GM19397 (cell line): ENCODE measurements at regions not wholly inside any gene's neighbourhood (a gene's known extent, or its start where the extent isn't known, plus 50 kb on each side); places are given as distances from the start of the nearest gene placed in this dataset.

ENCODE experiments used
- ATAC-seq: cut with Tn5 transposase; IDR thresholded peaks from one replicate; pipeline ENCODE4 v1.9.1; 2021; ENCODE audit warnings: mild to moderate bottlenecking, moderate library complexity; ENCODE audit not compliant: unreplicated experiment

DNA sequence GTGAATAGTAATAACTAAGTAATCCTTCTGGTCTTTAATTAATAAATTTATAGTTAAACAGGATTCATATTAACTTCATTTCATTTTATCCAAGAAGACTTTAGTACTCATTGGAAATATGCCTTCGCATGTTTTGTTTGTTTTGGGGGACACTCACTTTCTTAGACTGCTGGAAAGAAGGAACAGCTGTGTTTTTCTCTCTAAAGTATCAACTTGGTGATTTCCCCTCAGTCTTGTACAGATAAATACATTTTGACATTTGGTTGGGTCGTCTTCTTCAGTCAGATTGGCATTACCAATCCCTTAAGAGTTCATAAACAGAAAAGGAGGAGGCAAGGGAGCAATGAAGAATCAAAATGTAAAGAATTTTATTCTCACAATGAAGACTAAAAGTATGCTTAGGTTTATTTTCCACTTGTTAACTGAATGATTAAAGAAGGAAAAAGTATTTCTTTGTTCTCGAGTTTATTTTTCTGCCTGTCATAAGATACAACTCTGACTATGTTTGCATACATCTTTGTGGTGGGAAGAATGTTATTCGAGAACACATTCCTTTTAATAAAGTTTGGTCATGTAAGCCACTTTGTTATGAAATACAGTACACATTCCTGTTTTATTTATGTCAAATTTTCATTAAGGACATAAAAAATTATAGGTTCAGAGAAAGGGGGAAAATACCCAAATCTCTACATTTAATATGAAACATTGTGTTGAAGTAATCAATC, 140.2 kb downstream of the GMNC start:
- ATAC-seq = no peak

DNA sequence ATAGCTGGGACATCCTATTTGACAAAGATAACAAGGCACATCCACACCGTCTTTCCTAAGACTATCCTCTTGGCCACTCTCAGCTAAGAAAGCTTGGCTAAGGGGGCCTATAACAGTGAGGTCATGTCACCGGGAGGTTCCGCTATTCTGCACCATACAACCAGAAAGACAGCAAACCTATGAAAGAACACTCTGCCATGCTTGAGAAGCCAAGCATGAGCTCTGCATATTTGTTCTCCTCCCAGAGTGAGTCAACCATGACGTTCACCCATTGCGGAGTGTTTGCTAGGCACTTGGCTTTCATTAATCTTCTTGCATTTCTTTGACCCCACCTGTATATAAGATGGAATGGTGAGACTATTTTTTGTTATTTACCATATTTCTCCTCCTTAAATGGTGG, 141.2 kb downstream of the GMNC start:
- ATAC-seq = peak; percentile 94

- ATAC-seq = no peak
These were observed 143.8 kb downstream of the GMNC start for GRCh38 chr3:190718671-190719070.

GRCh38 chr3:190718097-190718496, 144.4 kb downstream of the GMNC start:
- ATAC-seq = no peak

DNA sequence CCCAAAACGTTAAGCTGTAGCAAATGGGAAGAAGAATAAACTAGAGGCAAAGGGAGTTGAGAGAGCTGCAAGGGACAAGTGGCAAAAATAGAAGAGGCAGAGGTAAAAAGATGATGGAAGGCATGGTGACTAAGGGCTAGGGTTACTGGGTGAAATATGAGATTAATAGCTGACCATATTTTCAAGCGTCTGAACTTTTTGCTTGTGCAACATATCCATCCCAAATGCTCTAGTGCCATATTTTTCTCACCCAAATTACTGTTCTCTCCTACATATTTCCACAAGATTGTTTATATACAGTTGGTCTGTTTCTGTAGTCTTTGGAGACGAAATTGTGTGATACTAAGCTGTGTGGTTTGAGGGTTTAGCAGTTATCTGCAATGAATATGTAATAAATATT, 145.5 kb downstream of the GMNC start:
- ATAC-seq = no peak

GRCh38 chr3:190716211-190716610, 146.3 kb downstream of the GMNC start:
- ATAC-seq = no peak

GRCh38 chr3:190710723-190711122, 151.8 kb downstream of the GMNC start:
- ATAC-seq = no peak

DNA sequence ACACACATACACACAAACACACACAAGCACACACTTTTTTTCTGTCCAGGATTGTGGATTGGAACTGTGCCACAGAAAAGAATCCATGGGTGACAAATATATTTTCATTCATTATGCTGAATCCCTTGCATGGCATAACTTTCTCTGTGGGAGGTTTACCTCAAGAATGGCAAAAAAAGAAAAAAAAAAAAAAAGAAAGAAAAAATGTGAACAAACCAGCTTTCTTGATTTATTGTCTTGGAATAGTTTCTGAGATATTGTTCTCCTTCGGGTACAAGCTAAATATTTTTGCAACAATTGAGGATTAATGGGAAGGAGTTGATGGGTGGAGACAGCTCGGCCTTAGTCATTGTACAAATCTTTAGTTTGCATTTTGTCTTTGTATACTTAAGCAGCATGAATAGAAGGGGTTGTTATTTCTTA, 153.1 kb downstream of the GMNC start:
- ATAC-seq = no peak
